ENCODE measurements at regions not wholly inside any gene's neighbourhood (a gene's known extent, or its start where the extent isn't known, plus 50 kb on each side); places are given as distances from the start of the nearest gene placed in this dataset.
A peak's percentile ranks its signal among the peaks of the same experiment; 100 is the strongest.
"Not testable (repeated sequence)": the region's sequence is repeated elsewhere in the genome, so short reads cannot be mapped to it uniquely, and the experiment has no call there.

GRCh38 chr18:25568986-25569385, 217.0 kb upstream of the ZNF521 start:
- DNase-seq (ENCODE audit: low read depth): no peak

GRCh38 chr18:25563816-25564683, 212.1 kb upstream of the ZNF521 start:
- no peak for DNase-seq (ENCODE audit: low read depth)

- no peak for DNase-seq (ENCODE audit: low read depth)
Measured at GRCh38 chr18:25563346-25563745, 211.4 kb upstream of the ZNF521 start.

GRCh38 chr18:25561918-25562317, 210.0 kb upstream of the ZNF521 start:
- DNase-seq (ENCODE audit: low read depth): no peak

GRCh38 chr18:25560369-25560768, 208.4 kb upstream of the ZNF521 start:
- no peak for DNase-seq (ENCODE audit: low read depth)

- DNase-seq (ENCODE audit: low read depth): no peak
Measured at GRCh38 chr18:25557011-25557410, 205.0 kb upstream of the ZNF521 start.

- DNase-seq (ENCODE audit: low read depth): no peak
Measured at GRCh38 chr18:25553631-25554263, 201.8 kb upstream of the ZNF521 start.

GRCh38 chr18:25544546-25545287, 192.8 kb upstream of the ZNF521 start:
- DNase-seq (ENCODE audit: low read depth): no peak

- no peak for DNase-seq (ENCODE audit: low read depth)
Measured at GRCh38 chr18:25538175-25538922, 186.4 kb upstream of the ZNF521 start.

GRCh38 chr18:25535495-25535894, 183.5 kb upstream of the ZNF521 start:
- no peak for DNase-seq (ENCODE audit: low read depth)

- DNase-seq (ENCODE audit: low read depth): no peak
Measured at GRCh38 chr18:25534401-25534800, 182.4 kb upstream of the ZNF521 start.

GRCh38 chr18:25533218-25533617, 181.3 kb upstream of the ZNF521 start:
- DNase-seq (ENCODE audit: low read depth): no peak

- DNase-seq (ENCODE audit: low read depth): no peak
Measured at GRCh38 chr18:25531207-25531606, 179.2 kb upstream of the ZNF521 start.

- not testable (repeated sequence) for DNase-seq (ENCODE audit: low read depth)
Measured at GRCh38 chr18:25525789-25526188, 173.8 kb upstream of the ZNF521 start.

GRCh38 chr18:25518716-25519053, 166.7 kb upstream of the ZNF521 start:
- DNase-seq (ENCODE audit: low read depth): no peak

- peak; percentile 33 for DNase-seq (ENCODE audit: low read depth)
Measured at GRCh38 chr18:25517881-25518715, 166.1 kb upstream of the ZNF521 start.

GRCh38 chr18:25516747-25517498, 165.0 kb upstream of the ZNF521 start:
- no peak for DNase-seq (ENCODE audit: low read depth)

- DNase-seq (ENCODE audit: low read depth): no peak
Measured at GRCh38 chr18:25516121-25516520, 164.2 kb upstream of the ZNF521 start.

- DNase-seq (ENCODE audit: low read depth): no peak
Measured at GRCh38 chr18:25510096-25510495, 158.1 kb upstream of the ZNF521 start.

GRCh38 chr18:25503567-25504081, 151.7 kb upstream of the ZNF521 start:
- peak; percentile 69 for DNase-seq (ENCODE audit: low read depth)
